GM21825 (cell line): ENCODE measurements at regions not wholly inside any gene's neighbourhood (a gene's known extent, or its start where the extent isn't known, plus 50 kb on each side); places are given as distances from the start of the nearest gene placed in this dataset.
"Not testable (repeated sequence)": the region's sequence is repeated elsewhere in the genome, so short reads cannot be mapped to it uniquely, and the experiment has no call there.

Experiments
- ATAC-seq: cut with Tn5 transposase; IDR thresholded peaks from one replicate; pipeline ENCODE4 v1.9.1; 2021; ENCODE audit warnings: mild to moderate bottlenecking, moderate library complexity; ENCODE audit not compliant: unreplicated experiment

- no peak for ATAC-seq
Observed at GRCh38 chr3:84666468-84666867, 292.3 kb upstream of the CADM2 start.

- ATAC-seq: no peak
Observed at GRCh38 chr3:84679211-84679610, 279.6 kb upstream of the CADM2 start.

GRCh38 chr3:84680700-84681099, 278.1 kb upstream of the CADM2 start:
- ATAC-seq: no peak

- no peak for ATAC-seq
Observed at GRCh38 chr3:84683493-84683892, 275.3 kb upstream of the CADM2 start.

GRCh38 chr3:84685467-84685866, 273.3 kb upstream of the CADM2 start:
- ATAC-seq: no peak

- ATAC-seq: no peak
Observed at GRCh38 chr3:84692261-84692660, 266.5 kb upstream of the CADM2 start.

GRCh38 chr3:84710288-84710687, 248.5 kb upstream of the CADM2 start:
- not testable (repeated sequence) for ATAC-seq

- ATAC-seq: no peak
Observed at GRCh38 chr3:84717894-84718293, 240.9 kb upstream of the CADM2 start.

- peak; percentile 57 for ATAC-seq
Observed at GRCh38 chr3:84724877-84725276, 233.9 kb upstream of the CADM2 start.

- ATAC-seq: no peak
Observed at GRCh38 chr3:84727616-84728015, 231.2 kb upstream of the CADM2 start.

GRCh38 chr3:84734731-84735130, 224.1 kb upstream of the CADM2 start:
- not testable (repeated sequence) for ATAC-seq

GRCh38 chr3:84738086-84738485, 220.7 kb upstream of the CADM2 start:
- no peak for ATAC-seq

GRCh38 chr3:84742915-84743425, 215.8 kb upstream of the CADM2 start:
- ATAC-seq: no peak

GRCh38 chr3:84744130-84744529, 214.7 kb upstream of the CADM2 start:
- no peak for ATAC-seq

GRCh38 chr3:84755860-84756259, 202.9 kb upstream of the CADM2 start:
- ATAC-seq: no peak

GRCh38 chr3:84759361-84759760, 199.4 kb upstream of the CADM2 start:
- ATAC-seq: no peak

- no peak for ATAC-seq
Observed at GRCh38 chr3:84772841-84773240, 185.9 kb upstream of the CADM2 start.

- no peak for ATAC-seq
Observed at GRCh38 chr3:84783281-84783680, 175.5 kb upstream of the CADM2 start.

GRCh38 chr3:84789961-84790360, 168.8 kb upstream of the CADM2 start:
- ATAC-seq: no peak

- ATAC-seq: no peak
Observed at GRCh38 chr3:84806958-84807357, 151.8 kb upstream of the CADM2 start.

- no peak for ATAC-seq
Observed at GRCh38 chr3:84820126-84820525, 138.7 kb upstream of the CADM2 start.

- no peak for ATAC-seq
Observed at GRCh38 chr3:84820906-84821305, 137.9 kb upstream of the CADM2 start.

GRCh38 chr3:84825817-84826216, 133.0 kb upstream of the CADM2 start:
- ATAC-seq: no peak

GRCh38 chr3:84830476-84830875, 128.3 kb upstream of the CADM2 start:
- no peak for ATAC-seq
